Renal cortex interstitium (tissue), 11 donors: ENCODE measurements at regions not wholly inside any gene's neighbourhood (a gene's known extent, or its start where the extent isn't known, plus 50 kb on each side); places are given as distances from the start of the nearest gene placed in this dataset.
"Not testable (repeated sequence)": the region's sequence is repeated elsewhere in the genome, so short reads cannot be mapped to it uniquely, and the experiment has no call there.

Experiments
- DNase-seq, 11 donors: peaks; one replicate each; pipeline ENCODE4 v3.0.0-alpha.2; 2013; ENCODE audit warnings: low read depth in 9 of 11, low spot score in 4 of 11; ENCODE audit errors: extremely low read depth in 1 of 11

DNA sequence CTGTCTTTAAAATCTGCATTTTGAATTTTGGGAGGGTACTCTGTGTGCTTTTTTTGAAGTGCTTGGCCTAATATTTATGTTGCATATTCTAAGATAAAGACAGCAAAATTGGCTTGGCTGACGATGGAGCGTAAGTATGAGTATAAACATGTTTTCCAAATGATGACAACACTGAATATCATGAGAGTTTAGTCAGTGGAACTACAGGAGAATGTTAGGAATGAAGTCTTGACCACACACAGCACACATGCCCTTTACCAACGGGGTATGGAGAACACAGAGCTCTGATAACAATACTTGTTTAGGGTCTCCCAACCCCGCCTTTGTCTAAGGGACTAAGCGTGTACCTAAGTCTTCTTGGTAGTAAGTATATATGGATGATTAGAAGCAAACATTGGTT is 253.9 kb upstream of the FZD8 start:
- DNase-seq = no peak

DNA sequence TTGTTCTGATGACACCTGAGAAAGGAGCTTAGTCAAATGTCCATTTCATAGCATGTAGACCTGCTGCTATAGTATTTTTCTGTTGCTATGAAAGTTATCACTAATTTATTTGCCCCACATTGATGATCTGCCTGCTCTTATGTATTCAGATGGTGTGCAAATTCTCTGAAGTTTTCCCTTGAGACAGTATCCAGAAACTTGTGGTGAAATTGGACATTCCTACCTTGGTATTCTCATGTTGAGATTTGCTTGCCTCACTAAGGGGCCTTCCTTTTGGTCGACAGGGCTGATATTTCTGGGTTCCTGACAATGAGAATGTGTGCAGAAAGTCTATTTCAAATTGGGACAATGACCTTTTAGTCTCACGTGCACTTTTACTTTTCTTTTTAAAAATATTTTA is 253.2 kb upstream of the FZD8 start:
- DNase-seq = no peak

DNA sequence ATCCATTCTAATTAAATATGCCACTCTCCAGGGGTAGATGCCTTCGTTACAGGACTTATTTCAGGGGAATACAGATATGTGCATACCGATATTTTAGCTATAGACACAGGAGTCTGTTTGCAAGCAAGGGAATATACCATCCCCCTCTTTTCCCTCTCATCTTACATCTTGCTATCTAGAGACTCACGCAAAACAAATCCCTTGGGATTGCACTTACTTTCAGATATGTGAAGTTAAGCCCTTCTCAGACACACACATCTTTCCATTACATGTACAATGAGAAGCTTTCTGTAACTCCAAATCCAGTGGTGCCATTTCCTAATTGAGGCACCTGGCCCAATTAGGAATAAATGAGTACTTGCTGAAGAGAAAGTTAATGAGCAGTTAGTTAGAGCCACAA is 250.4 kb upstream of the FZD8 start:
- no peak for DNase-seq

DNA sequence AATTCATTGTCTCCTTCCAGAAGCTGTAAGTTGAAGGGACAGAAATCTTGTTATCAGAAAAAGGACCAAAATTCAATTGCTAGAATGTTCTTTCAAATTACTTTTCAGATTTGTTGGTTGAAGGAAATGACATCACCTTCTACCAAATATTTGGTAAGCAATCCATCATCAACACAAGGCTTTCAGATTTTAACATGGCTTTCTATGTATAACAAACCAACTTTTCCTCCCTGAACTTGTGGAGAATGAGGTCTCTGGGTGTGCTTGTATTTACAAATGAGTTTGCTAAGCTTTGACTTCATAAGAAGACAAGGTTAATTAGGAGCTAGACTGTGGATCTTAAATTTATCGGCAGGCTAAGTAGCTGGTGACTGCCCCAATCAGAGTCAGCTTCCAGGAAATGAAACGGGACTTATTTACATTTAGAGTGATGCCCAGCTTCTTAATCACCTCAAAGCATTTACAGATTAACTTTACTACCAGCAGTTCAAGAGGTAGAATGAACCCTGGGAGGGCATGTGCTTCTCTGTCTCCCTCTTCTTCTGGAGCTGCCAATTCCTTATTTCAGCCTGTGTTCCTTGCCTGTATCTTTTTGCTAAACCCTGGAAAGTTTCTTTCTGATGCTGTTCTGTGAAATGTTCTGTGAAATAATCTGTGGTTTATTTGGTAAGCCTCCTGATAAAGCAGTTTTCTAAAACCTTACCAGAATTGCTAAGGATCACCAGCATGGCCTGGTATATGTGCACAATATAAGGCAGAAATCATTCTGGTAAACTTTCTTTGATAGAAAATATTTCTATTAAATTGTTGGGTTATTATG is 248.8 kb upstream of the FZD8 start:
- DNase-seq = no peak

DNA sequence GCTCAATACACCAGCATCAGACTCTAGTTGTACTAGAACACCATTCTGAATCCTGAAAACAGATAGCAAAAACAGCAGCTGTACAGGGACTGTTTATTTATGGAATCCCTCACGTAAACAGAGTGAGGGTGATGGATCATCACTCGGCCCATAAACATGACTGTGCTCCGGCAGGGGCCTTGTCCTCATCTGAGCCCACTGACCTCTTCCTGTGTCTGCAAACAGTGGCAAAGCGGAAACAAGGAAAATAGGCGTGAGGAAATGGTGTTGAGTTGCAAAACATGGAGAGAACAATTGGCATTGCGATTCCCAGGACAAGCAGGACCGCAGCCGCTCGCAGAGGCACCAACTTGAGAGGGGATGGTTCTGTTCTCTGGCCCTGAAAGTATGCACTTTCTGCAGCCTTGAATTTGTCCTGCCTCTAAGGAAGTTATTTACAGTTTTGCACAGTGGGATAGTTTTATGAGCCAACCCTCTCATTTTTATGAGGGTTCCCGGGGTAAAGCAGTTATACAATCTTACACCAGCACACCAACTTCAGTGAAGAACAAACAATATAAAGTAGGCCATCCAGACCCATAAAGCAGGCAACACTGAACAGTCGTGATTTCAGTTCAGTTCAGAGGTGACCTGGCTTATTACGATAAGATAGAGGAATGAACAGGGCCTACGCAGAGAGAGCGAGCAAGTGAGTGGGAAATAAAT is 248.0 kb upstream of the FZD8 start:
- DNase-seq = no peak

DNA sequence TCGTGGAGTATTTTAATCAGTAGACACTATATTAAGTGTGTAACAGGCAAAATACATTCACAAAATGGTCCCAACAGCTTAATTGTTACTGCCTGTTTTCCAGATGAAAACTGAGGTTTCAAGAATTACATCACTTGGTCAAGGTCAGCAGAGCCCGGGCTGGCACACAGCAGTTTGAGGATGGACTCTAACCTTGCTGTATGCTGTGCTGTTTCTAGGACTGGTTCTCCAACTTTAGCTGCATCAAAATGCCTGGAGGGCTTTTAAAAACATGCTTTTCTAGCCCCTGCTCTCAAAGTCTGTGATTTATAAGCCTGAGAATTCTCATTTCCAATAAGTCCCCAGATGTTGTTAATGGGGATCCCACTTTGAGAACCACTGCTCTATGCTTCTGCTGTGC is 247.1 kb upstream of the FZD8 start:
- DNase-seq = no peak

DNA sequence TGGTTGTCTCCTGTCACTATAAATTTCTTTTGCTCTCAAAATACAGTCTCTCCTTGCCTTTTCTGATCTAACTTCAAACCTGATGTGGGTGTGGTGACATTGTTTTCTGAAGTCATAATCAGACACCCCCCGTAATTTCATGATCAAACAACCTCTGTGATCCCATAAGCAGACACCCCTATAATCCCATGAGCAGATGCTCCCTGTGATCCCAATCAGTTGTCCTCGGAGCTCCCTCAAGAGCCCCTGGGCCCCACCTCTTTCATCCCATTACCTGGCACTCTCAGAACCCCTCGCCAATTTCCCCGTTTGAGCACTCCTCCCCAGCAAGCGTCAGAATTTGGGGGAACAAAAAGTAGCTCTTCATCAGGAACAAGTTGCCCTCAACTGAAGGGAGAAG is 246.3 kb upstream of the FZD8 start:
- no peak for DNase-seq

DNA sequence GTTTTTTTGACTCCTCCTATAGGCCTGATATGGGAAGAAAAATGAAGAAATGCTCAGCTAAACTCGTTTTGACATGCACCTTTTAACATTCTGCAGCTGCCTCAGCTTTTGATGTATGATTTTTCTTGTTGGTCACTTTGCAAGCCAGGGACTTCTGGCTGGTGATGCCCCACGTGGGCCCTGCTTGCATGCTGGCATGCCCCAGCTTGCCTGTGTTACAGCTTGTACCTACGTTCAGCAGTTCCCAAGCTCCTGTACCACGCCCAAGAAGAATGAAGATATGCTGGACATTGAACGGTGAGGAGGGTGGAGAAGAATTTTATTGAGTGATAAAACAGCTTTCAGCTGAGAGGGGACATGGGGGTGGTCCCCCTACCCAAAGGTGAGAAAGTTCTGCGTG is 245.6 kb upstream of the FZD8 start:
- no peak for DNase-seq

DNA sequence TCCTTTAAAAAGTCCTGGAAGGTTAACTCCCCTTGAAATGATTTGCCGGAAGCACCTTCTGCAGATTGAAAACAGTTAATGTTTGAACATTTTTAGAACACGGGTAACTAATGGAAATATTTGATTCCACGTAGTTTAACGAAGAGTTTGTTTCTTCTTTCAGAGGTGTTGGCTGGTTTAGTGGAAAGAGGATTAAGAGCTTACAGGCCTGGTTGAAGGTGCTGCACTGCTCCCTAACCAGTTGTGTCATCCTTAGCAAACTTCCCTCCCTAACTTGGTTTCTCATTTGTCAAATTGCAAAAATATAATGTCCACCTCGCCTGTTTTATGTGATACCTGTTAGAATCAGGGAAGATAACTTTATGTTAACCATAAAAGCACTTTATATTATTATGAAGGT is 243.0 kb upstream of the FZD8 start:
- no peak for DNase-seq

DNA sequence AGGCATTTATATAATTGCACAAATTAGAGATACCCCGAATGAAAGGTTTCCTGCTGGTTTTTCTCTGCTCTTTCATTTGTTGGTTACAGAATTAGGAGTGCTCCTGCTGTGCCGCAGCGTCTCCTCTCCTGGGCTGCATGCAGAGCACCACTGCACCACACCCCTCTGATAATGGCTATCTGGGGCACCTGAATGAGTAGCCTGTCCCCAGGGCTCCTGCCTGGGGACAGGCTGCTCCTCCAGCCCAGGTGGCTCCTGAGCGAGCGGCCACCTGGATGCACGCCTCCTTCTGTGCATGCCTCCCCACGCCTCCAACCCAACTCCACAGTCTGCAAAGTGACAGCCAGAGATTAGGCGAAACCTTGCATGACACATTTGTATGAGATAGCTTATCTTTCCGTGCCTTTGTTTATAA is 242.6 kb upstream of the FZD8 start:
- no peak for DNase-seq

DNA sequence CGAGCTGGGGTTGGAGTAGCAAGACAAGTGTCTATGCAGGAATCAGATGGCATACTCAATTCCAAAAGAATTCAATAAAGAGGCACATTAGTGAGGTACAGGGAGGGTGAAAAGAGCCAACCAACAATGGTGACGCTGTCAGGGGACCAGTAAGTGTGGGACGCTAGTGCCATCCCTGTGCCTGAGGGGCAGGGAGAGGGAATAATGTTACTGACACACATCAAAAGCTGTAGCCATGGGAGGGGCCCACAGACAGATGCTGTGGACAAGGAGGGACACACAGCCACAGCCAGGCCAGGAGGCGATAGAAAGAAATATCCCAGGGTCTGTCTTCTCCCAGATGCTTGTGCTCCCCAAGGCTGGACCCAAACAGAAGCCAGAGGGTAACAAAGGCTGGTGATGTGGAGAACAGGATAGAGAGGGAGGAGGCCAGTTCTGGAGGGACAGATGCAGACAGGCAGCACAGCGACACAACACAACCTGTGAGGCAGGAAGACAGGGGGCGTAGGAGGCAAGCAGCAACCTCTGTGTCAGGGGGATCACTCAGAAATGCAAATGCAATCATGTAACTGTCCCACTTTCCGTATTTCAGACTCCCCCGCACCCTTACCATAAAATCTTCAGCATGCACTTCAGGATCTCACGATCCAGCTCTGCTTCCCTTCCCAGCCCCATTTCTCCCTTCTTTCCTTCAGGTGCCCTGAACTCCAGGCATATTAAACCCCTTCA is 240.5 kb upstream of the FZD8 start:
- no peak for DNase-seq

DNA sequence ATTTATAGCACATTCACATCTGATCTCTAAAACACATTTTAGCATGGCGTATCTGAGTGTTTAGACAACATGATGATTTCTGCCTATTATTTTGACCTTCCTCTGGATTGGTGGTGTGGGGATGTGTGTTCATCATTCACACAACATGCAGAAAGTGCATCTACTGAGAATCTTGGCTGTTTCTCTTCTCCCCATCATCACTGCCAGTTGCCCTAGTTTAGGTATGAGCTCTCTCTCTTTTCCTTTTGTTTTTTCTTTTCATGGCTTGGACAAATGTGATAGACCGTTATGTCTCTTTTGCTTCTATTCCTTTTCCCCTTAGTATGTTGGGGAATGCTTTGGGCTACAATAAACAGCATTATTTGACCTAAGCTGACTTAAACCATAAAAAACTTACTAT is 239.2 kb upstream of the FZD8 start:
- no peak for DNase-seq

DNA sequence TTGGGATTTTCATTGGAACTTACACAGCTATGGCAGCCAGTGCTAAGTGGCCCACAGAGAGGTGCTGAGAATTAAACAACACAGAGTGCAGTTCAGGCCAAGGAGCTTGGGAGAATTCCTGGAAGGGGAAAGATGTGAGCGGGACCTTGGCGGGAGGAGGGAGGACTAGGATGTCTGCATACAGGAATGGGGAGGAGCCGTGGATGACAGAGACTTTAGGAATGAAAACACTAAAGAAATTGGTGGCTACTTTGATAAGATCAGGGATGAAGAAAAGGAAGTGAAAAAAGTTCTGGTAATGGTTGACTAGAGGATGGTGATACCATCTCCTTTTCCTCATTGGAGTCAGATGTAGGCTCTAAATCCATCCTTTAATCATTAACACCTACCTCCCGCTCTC is 234.2 kb upstream of the FZD8 start:
- DNase-seq = no peak

DNA sequence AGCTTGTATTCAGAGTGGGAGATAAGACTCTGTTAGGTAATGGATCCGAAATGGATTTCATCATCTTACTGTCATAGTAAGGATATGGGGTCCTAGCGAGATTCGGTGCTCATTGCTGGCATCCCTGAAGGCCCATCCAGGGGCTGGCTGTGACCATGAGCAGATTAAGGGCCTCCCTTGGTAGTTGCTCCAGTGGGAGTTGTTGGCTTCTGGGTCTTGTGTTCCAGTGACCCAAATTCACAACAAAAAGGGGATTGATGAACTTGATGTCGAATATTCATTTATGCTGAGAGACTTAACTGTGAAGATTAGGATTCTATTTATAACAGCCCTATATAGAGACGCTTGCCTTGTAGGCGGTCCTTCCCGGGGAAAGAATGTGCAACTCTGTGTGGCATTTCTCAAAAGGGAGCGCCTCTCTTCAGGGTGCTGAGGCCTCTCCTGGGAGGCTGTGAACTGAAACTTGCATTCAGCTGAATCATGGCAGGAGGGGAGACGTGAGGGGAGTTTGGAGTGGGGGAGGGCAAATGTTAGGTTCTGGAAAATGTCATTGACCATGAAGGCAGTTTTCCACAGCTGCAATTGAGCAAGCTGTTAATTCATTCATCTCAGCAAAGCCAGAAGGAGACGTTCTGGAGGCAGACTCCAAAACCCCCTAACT is 233.1 kb upstream of the FZD8 start:
- no peak for DNase-seq

DNA sequence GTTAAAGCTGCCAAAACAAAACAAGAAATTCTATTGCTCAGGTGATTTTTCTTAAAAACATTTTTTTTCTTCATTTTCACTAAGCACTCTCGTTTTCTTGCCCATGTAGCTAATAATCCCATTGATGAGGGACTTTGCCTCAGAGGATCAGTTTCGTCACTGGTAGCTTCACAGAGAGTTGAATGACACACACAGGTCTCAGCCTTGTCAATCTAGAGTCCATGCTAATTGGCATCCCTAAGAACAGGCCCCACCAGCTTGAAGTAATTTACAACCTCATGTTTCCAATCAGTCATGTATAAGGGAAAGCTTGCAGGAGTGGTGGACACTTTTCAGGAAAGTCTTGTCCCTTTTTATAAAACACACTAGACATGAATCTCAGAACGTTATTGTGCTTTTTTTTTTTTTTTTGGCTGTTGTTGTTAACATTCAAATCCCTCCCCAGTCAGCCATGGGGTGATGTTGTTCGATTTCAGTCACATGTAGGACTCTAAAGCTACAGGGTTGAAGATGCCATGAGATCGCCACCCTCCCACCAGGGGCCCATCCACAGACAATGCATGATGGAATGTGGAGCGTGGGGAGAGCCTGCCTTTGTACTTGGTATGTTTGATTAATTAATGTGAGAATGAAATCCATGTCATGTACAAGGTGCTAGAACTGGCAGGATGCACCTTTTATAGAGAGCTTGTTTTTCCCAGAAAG is 232.4 kb upstream of the FZD8 start:
- no peak for DNase-seq

DNA sequence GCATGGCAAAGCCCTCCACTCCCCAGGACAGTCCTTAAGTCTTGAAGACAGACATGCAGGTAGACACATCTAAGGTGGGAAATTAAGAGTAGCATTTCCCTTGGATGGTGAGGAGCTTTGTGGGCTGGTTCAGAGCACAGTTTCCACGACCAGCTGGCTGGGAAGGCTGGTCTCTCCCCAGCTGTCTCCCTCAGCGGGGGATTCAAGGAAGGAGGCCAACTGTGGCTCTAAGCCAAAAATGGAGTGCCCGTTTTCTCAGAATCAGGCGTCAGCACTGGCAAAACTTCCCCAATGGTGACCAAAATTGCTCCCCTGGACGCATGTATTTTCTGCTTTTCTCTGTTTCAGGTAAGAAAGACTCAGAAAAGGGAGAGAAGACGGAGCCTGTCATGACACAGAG is 230.6 kb upstream of the FZD8 start:
- no peak for DNase-seq

DNA sequence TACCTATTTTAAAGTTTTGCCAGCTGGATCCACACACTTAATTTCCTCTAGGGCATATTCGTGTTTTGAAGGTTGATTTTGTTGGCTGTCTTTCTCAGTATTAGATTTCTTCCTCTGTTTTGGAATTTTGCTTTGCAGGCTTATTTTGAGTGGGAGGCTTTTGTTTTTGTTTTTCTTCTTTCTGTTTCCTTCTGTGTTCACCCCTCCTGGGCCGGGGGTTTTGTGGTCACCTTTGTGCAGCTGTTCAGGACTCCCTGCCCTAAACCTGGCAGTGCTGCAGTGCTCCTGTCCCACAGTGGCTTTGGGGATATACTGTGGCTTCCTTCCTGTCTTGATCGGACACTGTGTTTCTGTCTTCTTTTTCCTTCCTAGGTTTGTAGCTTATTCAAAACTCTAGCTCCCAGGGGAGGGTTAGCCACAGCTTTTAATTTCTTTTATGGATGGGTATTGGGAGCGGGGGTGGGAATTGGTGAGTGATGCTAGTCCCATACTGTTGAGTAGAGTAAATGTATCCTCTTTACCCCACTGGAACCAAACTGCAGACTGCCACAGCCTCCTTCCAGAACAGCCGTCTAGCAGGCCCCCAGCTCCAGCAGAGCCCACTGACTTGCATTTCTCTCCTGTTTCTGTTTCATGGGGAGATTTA is 228.7 kb upstream of the FZD8 start:
- no peak for DNase-seq

DNA sequence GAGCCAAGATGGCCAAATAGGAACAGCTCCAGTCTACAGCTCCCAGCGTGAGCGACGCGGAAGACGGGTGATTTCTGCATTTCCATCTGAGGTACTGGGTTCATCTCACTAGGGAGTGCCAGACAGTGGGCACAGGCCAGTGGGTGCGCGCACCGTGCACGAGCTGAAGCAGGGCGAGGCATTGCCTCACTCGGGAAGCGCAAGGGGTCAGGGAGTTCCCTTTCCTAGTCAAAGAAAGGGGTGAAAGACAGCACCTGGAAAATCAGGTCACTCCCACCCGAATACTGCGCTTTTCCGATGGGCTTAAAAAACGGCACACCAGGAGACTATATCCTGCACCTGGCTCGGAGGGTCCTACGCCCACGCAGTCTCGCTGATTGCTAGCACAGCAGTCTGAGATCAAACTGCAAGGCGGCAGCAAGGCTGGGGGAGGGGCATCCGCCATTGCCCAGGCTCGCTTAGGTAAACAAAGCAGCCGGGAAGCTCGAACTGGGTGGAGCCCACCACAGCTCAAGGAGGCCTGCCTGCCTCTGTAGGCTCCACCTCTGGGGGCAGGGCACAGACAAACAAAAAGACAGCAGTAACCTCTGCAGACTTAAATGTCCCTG is 216.7 kb upstream of the FZD8 start:
- not testable (repeated sequence) for DNase-seq
